ENCODE measurements at regions not wholly inside any gene's neighbourhood (a gene's known extent, or its start where the extent isn't known, plus 50 kb on each side); places are given as distances from the start of the nearest gene placed in this dataset.

DNA sequence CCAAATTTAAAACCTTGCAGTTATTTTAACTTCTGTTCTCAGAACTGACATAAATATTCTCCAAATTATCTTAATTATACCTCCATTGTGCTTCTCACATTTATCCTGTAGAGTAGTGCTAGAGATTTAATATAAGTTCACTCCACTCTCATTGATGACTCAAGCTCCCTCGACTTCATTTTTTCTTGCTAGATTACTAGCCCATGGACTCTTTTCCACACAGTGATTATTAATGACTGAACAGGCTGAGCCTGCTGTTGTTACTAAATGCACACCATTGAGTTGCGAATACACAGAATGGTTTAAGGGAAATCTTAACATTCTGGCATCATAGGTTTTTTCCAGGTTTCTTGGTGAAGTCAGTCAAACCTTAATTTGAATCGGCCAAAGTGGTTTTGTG is 179.5 kb upstream of the AKR1E2 start:
- TF ChIP-seq EZH2phosphoT487 (IDR thresholded peaks at IDR 0.05; ENCODE audit: insufficient read depth, low read depth): no peak
- no peak for TF ChIP-seq EZH2 (IDR thresholded peaks at IDR 0.05; ENCODE audit: insufficient read depth, poor library complexity, severe bottlenecking)
- Histone ChIP-seq H3K9me3 (ENCODE audit: low read depth) (no peaks in the 10 kb centered on the region), H3F3A (ENCODE audit: insufficient read depth) (peaks cover 12% of the 10 kb centered on the region; the same call in 1 of the 2 replicates), H3K27ac (no peak overlapping the region), H3K4me1 (ENCODE audit: insufficient read depth) (peaks cover 15% of the 10 kb centered on the region), H3K27me3 (replicated peaks; ENCODE audit: insufficient read depth) (no peaks in the 10 kb centered on the region), H3K4me3 (no peak overlapping the region), H4K20me1 (ENCODE audit: insufficient read depth) (no peaks in the 10 kb centered on the region), H3K4me2 (ENCODE audit: unreplicated experiment) (no peak overlapping the region), H3K36me3 (ENCODE audit: low read depth) (no peaks in the 10 kb centered on the region), H3K9ac (no peak overlapping the region), H2AFZ (no peak overlapping the region), H3K9me2 (ENCODE audit: insufficient read depth) (no peaks in the 10 kb centered on the region), H3K79me2 (ENCODE audit: insufficient read depth) (no peaks in the 10 kb centered on the region)
- in situ Hi-C loops (cut with MboI): no loop called here
- WGBS, 2 experiments (ENCODE audit: low coverage in 1 of 2, low lambda C conversion rate in 2 of 2, missing lambda C conversion rate in 2 of 2): 80 to 82% methylated on average over 3 of the region's 3 CpGs
- peak; percentile 54 for DNase-seq

DNA sequence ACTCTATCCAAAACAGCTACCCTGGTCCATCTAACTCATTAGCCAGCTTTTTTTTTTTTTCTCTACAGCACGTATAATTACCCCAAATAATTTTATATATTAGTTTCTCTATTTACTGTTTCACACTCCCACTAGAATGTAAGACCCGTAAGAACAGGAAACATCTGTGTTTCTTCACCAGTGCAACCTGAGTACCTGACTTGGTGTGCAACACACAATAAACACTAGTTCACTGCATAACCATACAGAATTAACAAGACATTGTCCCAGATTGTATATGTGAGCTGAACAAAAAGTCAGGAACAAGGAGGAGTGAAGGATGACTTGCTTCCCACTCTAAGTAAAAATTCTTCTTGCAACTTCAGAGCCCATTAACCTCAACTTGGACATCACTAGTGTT is 180.2 kb upstream of the AKR1E2 start:
- Histone ChIP-seq H3K4me3 (no peak overlapping the region), H3K9ac (no peak overlapping the region), H3K36me3 (ENCODE audit: low read depth) (no peaks in the 10 kb centered on the region), H4K20me1 (ENCODE audit: insufficient read depth) (no peaks in the 10 kb centered on the region), H3F3A (ENCODE audit: insufficient read depth) (peaks cover 10% of the 10 kb centered on the region; the same call in 1 of the 2 replicates), H3K9me2 (ENCODE audit: insufficient read depth) (no peaks in the 10 kb centered on the region), H3K9me3 (ENCODE audit: low read depth) (no peaks in the 10 kb centered on the region), H3K27me3 (replicated peaks; ENCODE audit: insufficient read depth) (no peaks in the 10 kb centered on the region), H2AFZ (no peak overlapping the region), H3K4me2 (ENCODE audit: unreplicated experiment) (no peak overlapping the region), H3K4me1 (ENCODE audit: insufficient read depth) (peaks cover 12% of the 10 kb centered on the region), H3K27ac (no peak overlapping the region), H3K79me2 (ENCODE audit: insufficient read depth) (no peaks in the 10 kb centered on the region)
- in situ Hi-C loops (cut with MboI): no loop called here
- 48 to 50% methylated on average over 2 of the region's 2 CpGs for WGBS, 2 experiments (ENCODE audit: low coverage in 1 of 2, low lambda C conversion rate in 2 of 2, missing lambda C conversion rate in 2 of 2)
- no peak for DNase-seq
- no peak for TF ChIP-seq EZH2 (IDR thresholded peaks at IDR 0.05; ENCODE audit: insufficient read depth, poor library complexity, severe bottlenecking)
- no peak for TF ChIP-seq EZH2phosphoT487 (IDR thresholded peaks at IDR 0.05; ENCODE audit: insufficient read depth, low read depth)

DNA sequence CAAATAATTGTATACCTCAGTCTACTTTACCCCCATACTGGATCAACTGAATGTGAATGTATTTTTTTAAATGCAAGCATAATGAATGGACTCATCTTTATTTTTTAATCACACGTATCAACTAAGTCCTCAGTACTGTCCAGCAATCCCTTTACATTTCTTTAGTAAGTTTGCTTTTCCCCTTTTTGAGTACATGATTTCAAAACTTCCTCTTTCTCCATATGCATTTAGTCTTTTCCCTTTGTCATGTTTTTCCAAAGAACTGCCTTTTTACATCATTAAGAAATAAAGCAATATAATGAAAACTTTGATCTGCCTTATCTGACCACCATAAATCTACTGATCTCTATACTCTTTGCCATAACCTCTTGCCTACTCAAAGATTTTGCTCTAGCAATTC is 182.5 kb upstream of the AKR1E2 start:
- H3K4me2 ChIP-seq (ENCODE audit: unreplicated experiment): no peak overlapping the region
- no peak overlapping the region for H3K27ac ChIP-seq
- H3K79me2 ChIP-seq (ENCODE audit: insufficient read depth): no peaks in the 10 kb centered on the region
- H2AFZ ChIP-seq: no peak overlapping the region
- WGBS, 2 experiments (ENCODE audit: low coverage in 1 of 2, low lambda C conversion rate in 2 of 2, missing lambda C conversion rate in 2 of 2): 100% methylated on average over 1 of the region's 1 CpG
- no peak for TF ChIP-seq EZH2 (IDR thresholded peaks at IDR 0.05; ENCODE audit: insufficient read depth, poor library complexity, severe bottlenecking)
- TF ChIP-seq EZH2phosphoT487 (IDR thresholded peaks at IDR 0.05; ENCODE audit: insufficient read depth, low read depth): no peak
- H3K9me3 ChIP-seq (ENCODE audit: low read depth): no peaks in the 10 kb centered on the region
- no peaks in the 10 kb centered on the region for H3K9me2 ChIP-seq (ENCODE audit: insufficient read depth)
- H3K36me3 ChIP-seq (ENCODE audit: low read depth): no peaks in the 10 kb centered on the region
- in situ Hi-C loops (cut with MboI): no loop called here
- H3F3A ChIP-seq (ENCODE audit: insufficient read depth): no peaks in the 10 kb centered on the region
- no peak overlapping the region for H3K9ac ChIP-seq
- no peak overlapping the region for H3K4me3 ChIP-seq
- DNase-seq: no peak
- H3K27me3 ChIP-seq (replicated peaks; ENCODE audit: insufficient read depth): no peaks in the 10 kb centered on the region
- H4K20me1 ChIP-seq (ENCODE audit: insufficient read depth): no peaks in the 10 kb centered on the region
- H3K4me1 ChIP-seq (ENCODE audit: insufficient read depth): no peaks in the 10 kb centered on the region

DNA sequence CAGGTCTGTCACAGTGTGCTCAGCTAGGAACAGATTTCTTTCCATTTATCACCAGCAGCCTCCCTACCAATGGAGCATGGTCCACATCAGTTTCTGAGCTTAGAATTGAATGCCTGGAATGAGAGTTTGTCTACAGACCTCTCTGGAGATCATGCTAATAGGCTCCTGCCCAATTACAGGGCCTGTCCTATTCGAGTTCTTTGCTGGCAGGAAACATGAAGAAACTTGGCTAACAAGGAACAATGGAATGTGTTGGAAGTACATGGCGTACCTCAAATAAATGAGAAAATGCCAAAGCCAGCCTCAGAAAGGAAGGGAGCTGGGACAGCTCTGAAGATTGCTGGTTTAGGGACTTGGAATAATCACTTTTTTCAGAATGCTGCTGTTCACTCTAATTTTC is 186.0 kb upstream of the AKR1E2 start:
- H3K9me2 ChIP-seq (ENCODE audit: insufficient read depth): no peaks in the 10 kb centered on the region
- no peaks in the 10 kb centered on the region for H4K20me1 ChIP-seq (ENCODE audit: insufficient read depth)
- H3K9ac ChIP-seq: no peak overlapping the region
- no peak overlapping the region for H3K4me3 ChIP-seq
- H2AFZ ChIP-seq: no peak overlapping the region
- in situ Hi-C loops (cut with MboI): no loop called here
- H3K4me2 ChIP-seq (ENCODE audit: unreplicated experiment): no peak overlapping the region
- H3K27ac ChIP-seq: no peak overlapping the region
- no peak for DNase-seq
- no peaks in the 10 kb centered on the region for H3K36me3 ChIP-seq (ENCODE audit: low read depth)
- peaks cover 3% of the 10 kb centered on the region for H3K4me1 ChIP-seq (ENCODE audit: insufficient read depth)
- H3K9me3 ChIP-seq (ENCODE audit: low read depth): no peaks in the 10 kb centered on the region
- no peak for TF ChIP-seq EZH2phosphoT487 (IDR thresholded peaks at IDR 0.05; ENCODE audit: insufficient read depth, low read depth)
- no peak for TF ChIP-seq EZH2 (IDR thresholded peaks at IDR 0.05; ENCODE audit: insufficient read depth, poor library complexity, severe bottlenecking)
- H3K79me2 ChIP-seq (ENCODE audit: insufficient read depth): no peaks in the 10 kb centered on the region
- H3K27me3 ChIP-seq (replicated peaks; ENCODE audit: insufficient read depth): no peaks in the 10 kb centered on the region
- H3F3A ChIP-seq (ENCODE audit: insufficient read depth): no peaks in the 10 kb centered on the region
- WGBS, 2 experiments (ENCODE audit: low coverage in 1 of 2, low lambda C conversion rate in 2 of 2, missing lambda C conversion rate in 2 of 2): 32 to 35% methylated on average over 2 of the region's 2 CpGs

DNA sequence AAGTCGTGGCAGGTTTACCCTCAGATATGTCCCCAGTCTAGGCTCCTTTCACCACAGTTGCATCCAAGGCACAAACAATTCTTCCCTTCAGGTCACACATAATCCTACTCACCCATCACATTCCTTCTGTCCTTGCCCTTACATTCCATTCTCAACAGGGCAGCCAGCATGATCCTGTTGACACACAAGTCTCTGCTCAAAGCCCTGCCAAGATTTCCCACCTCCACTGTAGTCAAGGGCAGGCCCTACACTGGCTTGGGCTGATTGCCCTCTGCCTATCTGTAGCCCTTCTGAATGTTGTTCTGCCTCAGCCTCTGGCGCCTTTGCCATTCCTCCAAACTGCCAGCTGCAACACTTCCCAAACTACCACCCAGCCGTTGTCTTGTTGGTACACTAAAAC is 187.9 kb upstream of the AKR1E2 start:
- Histone ChIP-seq H3K9me3 (ENCODE audit: low read depth) (no peaks in the 10 kb centered on the region), H4K20me1 (ENCODE audit: insufficient read depth) (no peaks in the 10 kb centered on the region), H3K4me2 (ENCODE audit: unreplicated experiment) (no peak overlapping the region), H3K4me3 (no peak overlapping the region), H3K27me3 (replicated peaks; ENCODE audit: insufficient read depth) (no peaks in the 10 kb centered on the region), H3K4me1 (ENCODE audit: insufficient read depth) (peaks cover 3% of the 10 kb centered on the region), H3K9me2 (ENCODE audit: insufficient read depth) (no peaks in the 10 kb centered on the region), H3K9ac (no peak overlapping the region), H3K36me3 (ENCODE audit: low read depth) (no peaks in the 10 kb centered on the region), H3K79me2 (ENCODE audit: insufficient read depth) (no peaks in the 10 kb centered on the region), H3F3A (ENCODE audit: insufficient read depth) (no peaks in the 10 kb centered on the region), H3K27ac (no peak overlapping the region), H2AFZ (no peak overlapping the region)
- WGBS, 2 experiments (ENCODE audit: low coverage in 1 of 2, low lambda C conversion rate in 2 of 2, missing lambda C conversion rate in 2 of 2): 95 to 98% methylated on average over 3 of the region's 3 CpGs
- no peak for TF ChIP-seq EZH2phosphoT487 (IDR thresholded peaks at IDR 0.05; ENCODE audit: insufficient read depth, low read depth)
- TF ChIP-seq EZH2 (IDR thresholded peaks at IDR 0.05; ENCODE audit: insufficient read depth, poor library complexity, severe bottlenecking): no peak
- no peak for DNase-seq
- in situ Hi-C loops (cut with MboI): no loop called here
